HG03442 (cell line): ENCODE measurements at regions not wholly inside any gene's neighbourhood (a gene's known extent, or its start where the extent isn't known, plus 50 kb on each side); places are given as distances from the start of the nearest gene placed in this dataset.
"Not testable (repeated sequence)": the region's sequence is repeated elsewhere in the genome, so short reads cannot be mapped to it uniquely, and the experiment has no call there.

Source experiments
- ATAC-seq: cut with Tn5 transposase; IDR thresholded peaks from one replicate; pipeline ENCODE4 v1.9.1; 2021; ENCODE audit warnings: mild to moderate bottlenecking, moderate library complexity; ENCODE audit not compliant: unreplicated experiment

DNA sequence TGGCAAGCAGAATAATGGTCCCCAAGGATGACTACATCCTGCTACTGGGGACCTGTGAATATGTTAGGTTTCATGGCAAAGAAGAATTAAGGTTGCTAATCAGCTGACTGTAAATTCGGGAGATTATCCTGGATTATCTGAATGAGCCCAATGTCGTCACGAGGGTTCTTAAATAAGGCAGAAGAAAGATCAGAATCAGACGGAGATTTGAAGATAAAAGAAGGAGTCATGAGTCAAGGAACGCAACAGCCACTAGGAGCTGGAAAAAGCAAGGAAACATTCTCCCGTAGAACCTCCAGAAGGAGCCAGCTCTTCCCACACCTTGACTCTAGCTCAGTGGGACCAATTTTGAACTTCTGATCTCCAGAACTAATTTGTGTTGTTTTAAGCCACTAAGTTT lies 82.9 kb upstream of the APBB1IP start:
- ATAC-seq = no peak

DNA sequence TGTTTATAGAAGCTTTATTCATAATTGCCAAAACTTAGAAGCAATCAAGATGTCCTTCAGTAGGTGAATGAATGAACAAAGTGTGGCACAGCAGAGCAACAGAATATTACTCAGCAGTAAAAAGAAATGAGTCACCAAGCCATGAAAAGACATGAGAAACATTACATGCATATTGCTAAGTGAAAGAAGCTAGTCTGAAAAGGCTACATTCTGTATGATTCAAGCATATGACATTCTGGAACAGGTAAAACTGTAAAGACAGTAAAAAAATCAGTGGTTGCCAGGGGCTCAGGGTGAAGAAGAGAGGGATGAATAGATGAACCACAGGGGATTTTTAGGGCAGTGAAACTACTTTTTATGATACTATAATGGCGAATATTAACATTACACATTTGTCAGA lies 80.9 kb upstream of the APBB1IP start:
- ATAC-seq = peak; percentile 72

DNA sequence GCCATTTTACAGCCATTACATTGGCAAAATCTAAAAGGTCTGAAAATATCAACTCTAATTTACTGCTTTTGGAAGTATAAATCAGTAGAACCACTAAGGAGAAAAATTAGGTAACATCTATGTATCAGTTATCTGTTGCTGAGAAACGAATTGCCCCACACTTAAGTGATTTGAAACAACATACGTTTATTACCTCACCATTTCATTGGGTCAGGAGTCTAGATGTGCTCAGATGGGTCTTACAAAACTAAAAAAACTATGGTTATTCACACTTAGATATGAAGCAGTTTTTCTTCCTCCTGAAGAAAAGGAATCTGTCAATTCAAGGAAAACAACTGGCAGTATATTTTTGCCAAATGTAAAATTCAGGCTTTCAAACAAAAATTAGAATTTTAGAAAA lies 80.1 kb upstream of the APBB1IP start:
- no peak for ATAC-seq

GRCh38 chr10:26359670-26360069 lies 78.5 kb upstream of the APBB1IP start:
- no peak for ATAC-seq

- ATAC-seq = no peak
Measured at GRCh38 chr10:26361351-26361750, 76.8 kb upstream of the APBB1IP start.

GRCh38 chr10:26361971-26362370 lies 76.2 kb upstream of the APBB1IP start:
- ATAC-seq = no peak

GRCh38 chr10:26365681-26366358 lies 72.3 kb upstream of the APBB1IP start:
- no peak for ATAC-seq

GRCh38 chr10:26367035-26367434 lies 71.1 kb upstream of the APBB1IP start:
- ATAC-seq = not testable (repeated sequence)

GRCh38 chr10:26367771-26368170 lies 70.4 kb upstream of the APBB1IP start:
- ATAC-seq = no peak

DNA sequence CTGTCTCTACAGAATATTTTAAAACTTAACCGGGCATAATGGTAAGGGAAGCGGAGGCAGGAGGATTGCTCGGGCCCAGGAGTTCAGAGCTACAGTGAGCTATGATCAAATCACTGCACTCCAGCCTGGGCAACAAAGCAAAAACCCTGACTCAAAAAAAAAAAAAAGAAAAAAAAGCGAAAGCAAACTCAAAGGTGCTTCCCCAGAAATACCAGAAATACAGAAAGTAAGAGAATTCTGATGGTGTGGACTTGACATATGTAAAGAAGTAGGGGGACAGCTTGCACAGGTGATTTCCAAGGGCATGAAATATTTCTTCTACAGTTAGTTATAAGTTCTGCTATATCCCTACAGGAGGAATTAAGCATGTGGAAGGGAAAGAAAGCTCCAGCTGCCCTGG lies 69.7 kb upstream of the APBB1IP start:
- peak; percentile 50 for ATAC-seq

DNA sequence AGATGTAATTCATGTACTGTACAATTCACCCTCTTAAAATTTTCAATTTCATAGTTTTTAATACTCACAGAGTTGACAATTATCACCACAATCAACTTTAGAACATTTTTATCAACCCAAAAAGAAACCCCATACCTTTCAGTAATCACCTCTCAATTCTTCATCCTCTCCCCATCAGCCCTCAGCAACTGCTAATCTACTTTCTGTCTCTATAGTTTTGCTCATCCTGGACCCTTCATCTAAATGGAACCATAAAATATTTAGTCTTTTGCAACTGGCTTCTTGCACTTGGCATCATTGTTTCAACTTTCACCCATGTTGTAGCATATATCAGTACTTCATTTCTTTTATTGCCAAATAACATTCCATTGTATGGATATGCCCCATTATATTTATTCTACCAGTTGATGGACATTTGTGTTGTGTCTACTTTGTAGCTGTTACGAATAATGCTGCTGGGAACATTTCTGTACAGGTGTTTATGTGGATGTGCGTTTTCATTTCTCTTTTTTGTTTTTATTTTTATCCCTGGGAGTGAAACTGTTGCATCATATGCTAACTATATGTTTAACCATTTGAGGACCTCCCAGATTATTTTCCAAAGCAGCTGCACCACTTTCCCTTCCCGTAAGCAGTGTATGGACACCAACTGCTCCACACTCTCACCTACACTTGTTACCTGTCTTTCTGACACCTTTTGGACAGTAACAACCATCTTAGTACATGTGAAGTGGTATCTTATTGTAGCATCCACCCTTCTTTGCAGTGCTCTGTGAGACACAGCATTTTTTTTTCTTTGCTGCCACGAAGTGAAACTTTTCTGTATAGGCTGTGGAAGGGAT lies 65.4 kb upstream of the APBB1IP start:
- ATAC-seq = peak; percentile 59

DNA sequence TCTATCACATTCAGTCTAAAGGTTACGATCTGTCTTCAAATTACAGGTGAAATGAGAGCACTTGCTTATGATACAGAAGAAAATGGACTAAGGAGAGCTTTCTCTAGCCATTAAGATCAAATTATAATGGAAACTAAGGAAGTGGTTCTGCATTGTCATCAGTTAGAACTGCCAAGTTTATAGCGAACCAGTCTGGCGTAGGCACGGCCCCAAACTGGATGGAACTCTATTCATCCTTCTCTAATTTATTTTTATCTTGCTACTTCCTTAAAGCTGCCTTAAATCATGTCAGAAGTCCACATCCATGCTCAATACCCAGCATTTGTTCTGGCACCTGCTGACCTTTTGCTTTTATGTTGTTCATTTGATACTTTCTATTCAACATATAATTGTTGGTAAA lies 63.7 kb upstream of the APBB1IP start:
- no peak for ATAC-seq

DNA sequence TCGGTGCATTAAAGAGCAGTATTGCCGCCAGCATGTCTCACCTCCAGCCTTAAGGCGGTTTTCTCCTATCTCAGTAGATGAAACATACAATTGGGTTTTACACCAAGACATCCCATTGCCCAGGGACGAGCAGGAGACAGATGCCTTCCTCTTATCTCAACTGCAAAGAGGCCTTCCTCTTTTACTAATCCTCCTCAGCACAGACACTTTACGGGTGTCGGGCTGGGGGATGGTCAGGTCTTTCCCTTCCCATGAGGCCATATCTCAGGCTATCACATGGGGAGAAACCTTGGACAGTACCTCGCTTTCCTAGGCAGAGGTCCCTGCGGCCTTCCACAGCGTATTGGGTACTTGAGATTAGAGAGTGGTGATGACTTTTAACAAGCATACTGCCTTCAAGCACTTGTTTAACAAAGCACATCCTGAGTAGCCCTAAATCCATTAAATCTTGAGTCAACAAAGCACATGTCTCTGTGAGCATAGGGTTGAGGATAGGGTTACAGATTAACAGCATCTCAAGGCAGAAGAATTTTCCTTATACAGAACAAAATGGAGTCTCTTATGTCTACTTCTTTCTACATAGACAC lies 60.8 kb upstream of the APBB1IP start:
- not testable (repeated sequence) for ATAC-seq

GRCh38 chr10:26378861-26379294 lies 59.3 kb upstream of the APBB1IP start:
- no peak for ATAC-seq

- no peak for ATAC-seq
Measured at GRCh38 chr10:26380815-26381214, 57.3 kb upstream of the APBB1IP start.

DNA sequence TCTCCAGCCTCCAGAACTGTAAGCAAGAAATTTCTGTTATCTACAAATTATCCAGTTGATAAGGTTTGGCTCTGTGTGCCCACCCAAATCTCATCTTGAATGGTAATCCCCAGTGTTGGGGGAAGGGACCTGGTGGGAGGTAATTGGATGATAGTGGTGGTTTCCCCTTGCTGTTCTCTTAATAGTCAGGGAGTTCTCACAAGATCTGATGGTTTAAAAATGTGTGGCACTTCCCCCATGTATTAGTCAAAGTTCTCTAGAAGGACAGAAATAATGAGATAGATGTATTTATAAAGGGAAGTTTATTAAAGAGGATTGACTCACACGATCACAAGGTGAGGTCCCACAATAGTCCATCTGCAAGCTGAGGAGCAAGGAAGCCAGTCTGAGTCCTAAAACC lies 56.2 kb upstream of the APBB1IP start:
- no peak for ATAC-seq

- ATAC-seq = no peak
Measured at GRCh38 chr10:26384600-26384999, 53.5 kb upstream of the APBB1IP start.

- no peak for ATAC-seq
Measured at GRCh38 chr10:26385443-26385842, 52.7 kb upstream of the APBB1IP start.

- peak; percentile 65 for ATAC-seq
Measured at GRCh38 chr10:26386781-26387180, 51.4 kb upstream of the APBB1IP start.
